IPS-18c (cell line): ENCODE measurements at regions not wholly inside any gene's neighbourhood (a gene's known extent, or its start where the extent isn't known, plus 50 kb on each side); places are given as distances from the start of the nearest gene placed in this dataset.

Source experiments
- H3K4me3 ChIP-seq: 2 replicates; pipeline ENCODE4 v1.7.0; 2013; ENCODE audit warnings: low read depth, mild to moderate bottlenecking, low read length, moderate library complexity; ENCODE audit not compliant: insufficient read depth
- H3K9me3 ChIP-seq: one replicate; pipeline ENCODE4 v1.6.1; 2013; ENCODE audit warnings: mild to moderate bottlenecking, low read length, moderate library complexity; ENCODE audit not compliant: control insufficient read depth, insufficient read depth

- Histone ChIP-seq H3K4me3 (no peak overlapping the region), H3K9me3 (no peaks in the 10 kb centered on the region)
Observed at GRCh38 chr1:208433971-208434370, 189.8 kb upstream of the PLXNA2 start.

- H3K4me3 ChIP-seq, result no peak overlapping the region
- no peaks in the 10 kb centered on the region for H3K9me3 ChIP-seq
Observed at GRCh38 chr1:208437401-208437800, 193.2 kb upstream of the PLXNA2 start.

DNA sequence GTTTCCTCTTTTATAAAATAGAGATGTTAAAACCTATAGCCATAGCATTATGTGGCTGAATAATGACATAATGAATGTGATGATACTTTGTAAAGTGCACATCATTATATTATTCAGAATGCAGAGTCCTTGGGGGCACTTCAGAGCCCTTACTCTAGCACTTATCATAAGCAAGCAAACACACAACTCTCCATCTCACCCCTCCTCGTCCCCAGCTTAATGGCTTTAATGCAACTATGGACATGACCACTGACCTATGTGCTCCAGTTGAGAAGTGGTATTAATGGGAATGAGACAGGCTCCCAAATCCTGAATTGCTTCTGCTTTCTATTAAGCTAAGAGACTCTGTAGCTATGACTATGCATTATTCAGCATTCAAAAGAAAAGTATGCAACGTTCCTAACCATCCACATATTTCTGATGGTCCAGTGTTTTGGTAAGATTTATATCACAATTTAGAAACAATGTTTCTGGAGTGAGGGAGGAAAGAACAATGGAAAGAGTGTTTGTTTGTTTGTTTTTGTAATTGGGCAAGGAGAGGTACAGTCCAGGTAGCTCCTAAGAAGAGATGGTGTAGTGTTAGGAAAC lies 194.0 kb upstream of the PLXNA2 start:
- Histone ChIP-seq H3K9me3 (no peaks in the 10 kb centered on the region), H3K4me3 (no peak overlapping the region)

- no peaks in the 10 kb centered on the region for H3K9me3 ChIP-seq
- H3K4me3 ChIP-seq, result no peak overlapping the region
Observed at GRCh38 chr1:208445758-208446203, 201.6 kb upstream of the PLXNA2 start.

DNA sequence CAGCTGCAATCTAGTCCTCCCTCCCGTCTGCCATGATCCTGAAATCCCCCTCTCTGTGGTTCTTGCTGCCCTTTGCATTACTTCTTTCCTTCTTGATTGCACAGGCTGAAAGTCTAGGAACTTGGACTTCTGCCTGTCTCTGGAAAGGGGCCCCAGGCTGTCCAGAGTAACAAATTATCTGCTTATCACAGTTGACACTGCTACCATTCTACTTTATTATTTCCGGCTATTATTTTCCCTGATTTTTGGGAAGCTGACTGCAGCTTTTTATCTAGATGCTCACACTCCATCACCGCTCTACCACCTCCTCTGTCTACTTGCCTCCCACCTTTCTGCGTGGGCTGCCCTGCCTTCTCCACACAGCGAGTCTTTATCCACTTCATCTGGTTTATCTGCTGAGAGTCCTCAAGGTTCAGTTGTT lies 202.1 kb upstream of the PLXNA2 start:
- H3K9me3 ChIP-seq, result no peaks in the 10 kb centered on the region
- no peak overlapping the region for H3K4me3 ChIP-seq

DNA sequence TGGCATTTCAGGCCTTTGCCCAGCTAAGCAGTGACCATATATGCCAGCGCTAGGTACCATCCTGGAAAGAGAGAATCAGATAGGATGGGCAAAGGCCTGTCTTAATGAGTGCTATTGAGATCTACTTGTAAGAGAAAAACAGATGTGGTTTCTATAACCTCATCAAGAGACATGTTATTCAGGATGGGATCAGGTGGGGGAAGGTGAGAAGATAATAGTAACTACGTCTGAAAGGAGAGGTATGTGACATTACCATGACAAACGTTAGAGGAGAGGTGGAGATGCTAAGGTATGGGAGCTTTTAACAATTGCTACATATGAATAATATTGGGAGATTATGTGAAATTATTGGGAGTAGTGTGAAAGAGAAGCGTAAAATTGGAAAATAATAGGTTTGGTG lies 204.2 kb upstream of the PLXNA2 start:
- Histone ChIP-seq H3K9me3 (no peaks in the 10 kb centered on the region), H3K4me3 (no peak overlapping the region)

- H3K9me3 ChIP-seq, result no peaks in the 10 kb centered on the region
- no peak overlapping the region for H3K4me3 ChIP-seq
Observed at GRCh38 chr1:208449951-208450350, 205.8 kb upstream of the PLXNA2 start.

GRCh38 chr1:208450958-208451357 lies 206.8 kb upstream of the PLXNA2 start:
- no peaks in the 10 kb centered on the region for H3K9me3 ChIP-seq
- H3K4me3 ChIP-seq, result no peak overlapping the region

GRCh38 chr1:208455821-208456220 lies 211.6 kb upstream of the PLXNA2 start:
- H3K4me3 ChIP-seq, result no peak overlapping the region
- no peaks in the 10 kb centered on the region for H3K9me3 ChIP-seq

DNA sequence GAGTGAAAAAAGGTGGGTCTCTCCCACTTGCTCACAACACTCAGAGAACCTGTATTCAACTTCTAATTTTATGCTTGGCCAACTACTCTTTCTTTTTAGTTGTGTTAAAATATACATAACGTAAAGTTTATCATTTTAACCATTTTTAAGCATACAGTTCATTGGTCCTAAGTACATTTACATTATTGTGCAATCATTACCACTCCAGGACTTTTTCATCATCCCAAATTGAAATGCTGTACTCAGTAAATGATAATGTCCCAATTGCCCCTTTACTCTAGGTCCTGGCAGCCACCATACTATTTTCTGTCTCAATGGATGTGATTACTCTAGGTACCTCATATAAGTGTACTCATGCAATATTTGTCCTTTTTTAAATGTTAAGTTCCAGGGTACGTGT lies 212.3 kb upstream of the PLXNA2 start:
- H3K9me3 ChIP-seq, result no peaks in the 10 kb centered on the region

GRCh38 chr1:208460823-208461222 lies 216.6 kb upstream of the PLXNA2 start:
- no peaks in the 10 kb centered on the region for H3K9me3 ChIP-seq
- H3K4me3 ChIP-seq, result no peak overlapping the region

More for the DNA sequence above, 212.3 kb upstream of the PLXNA2 start:
- H3K4me3 ChIP-seq, result no peak overlapping the region

DNA sequence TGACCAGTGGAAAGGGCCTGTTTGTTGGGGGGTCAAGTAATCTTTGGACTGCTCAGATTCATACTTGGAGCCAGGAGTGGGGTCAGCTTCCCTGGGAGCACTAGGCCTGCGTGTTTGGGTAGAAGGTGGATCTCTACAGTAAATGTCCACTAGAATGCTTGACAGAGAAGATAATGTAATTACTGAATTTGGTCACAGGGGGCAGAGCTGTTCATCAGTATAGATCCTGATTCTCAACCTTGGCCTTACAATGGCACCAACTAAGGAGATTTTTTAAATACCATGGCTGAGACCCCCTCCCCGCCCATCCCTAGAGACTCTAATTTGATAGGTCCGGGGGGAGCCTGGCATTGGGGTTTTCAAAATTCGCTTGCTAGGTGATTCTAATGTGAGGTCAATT lies 217.5 kb upstream of the PLXNA2 start:
- H3K4me3 ChIP-seq, result no peak overlapping the region
- no peaks in the 10 kb centered on the region for H3K9me3 ChIP-seq

DNA sequence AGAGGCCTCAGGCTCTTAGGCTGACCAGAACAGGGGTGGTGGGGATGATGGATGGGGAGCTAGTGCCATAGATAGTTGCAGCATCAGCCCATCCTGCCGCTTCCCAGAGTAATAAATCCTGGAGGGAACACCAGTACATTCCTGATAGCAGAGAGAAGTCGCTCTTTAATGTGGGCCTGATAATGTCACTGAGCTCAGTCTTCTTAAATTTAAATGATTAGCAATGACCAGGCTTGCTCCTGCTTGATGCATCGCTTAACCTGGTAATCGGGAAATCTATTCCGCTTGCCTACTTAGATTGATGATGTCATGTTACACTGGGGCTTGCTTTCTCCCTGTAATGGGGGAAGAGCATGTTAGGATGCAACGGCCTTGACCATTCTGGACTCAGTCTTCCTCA lies 218.6 kb upstream of the PLXNA2 start:
- no peaks in the 10 kb centered on the region for H3K9me3 ChIP-seq
- no peak overlapping the region for H3K4me3 ChIP-seq

GRCh38 chr1:208465266-208465665 lies 221.1 kb upstream of the PLXNA2 start:
- no peaks in the 10 kb centered on the region for H3K9me3 ChIP-seq
- no peak overlapping the region for H3K4me3 ChIP-seq

- H3K9me3 ChIP-seq, result no peaks in the 10 kb centered on the region
Observed at GRCh38 chr1:208465786-208466590, 221.8 kb upstream of the PLXNA2 start.

DNA sequence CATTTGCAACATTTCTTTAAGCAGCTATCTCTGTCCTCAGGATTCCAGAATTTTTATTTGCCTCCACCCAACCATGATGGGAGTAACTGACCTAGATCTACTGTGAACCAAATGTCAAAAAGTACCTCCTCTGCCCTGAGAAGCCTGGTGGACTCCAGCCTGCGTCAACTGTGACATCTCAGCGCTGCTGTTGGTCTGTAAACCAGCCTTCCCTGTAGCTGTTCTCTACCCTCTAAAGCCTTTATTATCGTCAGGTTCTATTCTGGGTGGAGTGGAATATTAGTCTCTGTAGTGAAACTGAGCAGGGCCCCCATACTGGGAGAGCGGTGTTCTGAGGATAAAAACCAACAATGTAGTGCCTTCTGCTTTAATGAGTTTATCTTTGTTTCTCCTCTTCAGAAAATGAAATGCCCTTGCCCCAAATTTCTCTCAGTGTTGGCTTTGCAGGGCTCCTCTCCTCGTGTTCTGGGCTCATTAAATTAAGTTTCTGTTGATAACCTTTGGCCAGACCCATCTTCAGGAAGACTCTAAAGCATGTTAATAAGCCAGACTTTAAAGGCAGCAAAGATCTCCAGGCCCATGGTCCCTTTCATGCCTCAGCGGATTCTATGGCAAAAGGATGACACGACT lies 223.1 kb upstream of the PLXNA2 start:
- no peak overlapping the region for H3K4me3 ChIP-seq
- no peaks in the 10 kb centered on the region for H3K9me3 ChIP-seq

More at GRCh38 chr1:208465786-208466590, 221.8 kb upstream of the PLXNA2 start:
- no peak overlapping the region for H3K4me3 ChIP-seq

GRCh38 chr1:208475449-208475848 lies 231.3 kb upstream of the PLXNA2 start:
- H3K4me3 ChIP-seq, result no peak overlapping the region
- H3K9me3 ChIP-seq, result no peaks in the 10 kb centered on the region
